ENCODE measurements at regions not wholly inside any gene's neighbourhood (a gene's known extent, or its start where the extent isn't known, plus 50 kb on each side); places are given as distances from the start of the nearest gene placed in this dataset.

DNA sequence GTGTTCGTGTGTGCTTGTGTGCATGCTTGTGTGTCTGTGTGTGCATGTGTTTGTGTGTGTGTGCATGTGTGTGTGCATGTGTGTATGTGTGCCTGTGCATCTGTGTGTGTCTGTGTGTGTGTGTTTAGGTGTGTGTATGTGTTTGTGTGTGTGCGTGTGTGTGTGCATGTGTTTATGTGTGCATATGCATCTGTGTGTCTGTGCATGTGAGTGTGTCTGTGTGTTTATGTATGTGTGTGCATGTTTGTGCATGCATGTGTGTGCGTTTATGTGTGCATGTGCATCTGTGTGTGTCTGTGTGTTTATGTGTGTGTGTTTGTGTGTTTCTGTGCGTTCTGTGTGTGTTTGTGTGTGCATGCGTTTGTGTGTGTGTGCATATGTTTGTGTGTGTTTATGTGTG is 106.6 kb upstream of the TNRC6C start:
- no peak for DNase-seq (ENCODE audit: low read depth in 3 of 3)

DNA sequence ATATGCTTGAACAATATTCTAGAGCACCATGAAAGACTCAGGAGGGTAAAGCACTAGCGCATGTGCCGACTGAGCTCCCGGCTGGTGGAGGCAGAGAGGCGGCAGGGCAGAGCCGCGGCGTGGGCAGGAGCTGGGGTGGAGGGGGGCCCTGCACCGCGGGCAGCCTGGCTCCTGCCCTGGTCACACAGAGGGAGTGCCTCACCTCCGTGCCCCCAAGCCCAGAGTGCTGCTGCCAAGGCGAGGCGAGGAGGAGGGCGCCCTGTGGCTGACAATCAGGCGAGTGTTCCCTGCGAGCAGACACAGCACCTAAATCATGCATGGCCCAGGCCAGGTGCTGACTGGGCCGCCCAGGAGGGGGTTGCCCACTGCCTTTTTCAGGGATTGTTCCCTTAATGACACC is 105.8 kb upstream of the TNRC6C start:
- DNase-seq (ENCODE audit: low read depth in 3 of 3), result no peak

DNA sequence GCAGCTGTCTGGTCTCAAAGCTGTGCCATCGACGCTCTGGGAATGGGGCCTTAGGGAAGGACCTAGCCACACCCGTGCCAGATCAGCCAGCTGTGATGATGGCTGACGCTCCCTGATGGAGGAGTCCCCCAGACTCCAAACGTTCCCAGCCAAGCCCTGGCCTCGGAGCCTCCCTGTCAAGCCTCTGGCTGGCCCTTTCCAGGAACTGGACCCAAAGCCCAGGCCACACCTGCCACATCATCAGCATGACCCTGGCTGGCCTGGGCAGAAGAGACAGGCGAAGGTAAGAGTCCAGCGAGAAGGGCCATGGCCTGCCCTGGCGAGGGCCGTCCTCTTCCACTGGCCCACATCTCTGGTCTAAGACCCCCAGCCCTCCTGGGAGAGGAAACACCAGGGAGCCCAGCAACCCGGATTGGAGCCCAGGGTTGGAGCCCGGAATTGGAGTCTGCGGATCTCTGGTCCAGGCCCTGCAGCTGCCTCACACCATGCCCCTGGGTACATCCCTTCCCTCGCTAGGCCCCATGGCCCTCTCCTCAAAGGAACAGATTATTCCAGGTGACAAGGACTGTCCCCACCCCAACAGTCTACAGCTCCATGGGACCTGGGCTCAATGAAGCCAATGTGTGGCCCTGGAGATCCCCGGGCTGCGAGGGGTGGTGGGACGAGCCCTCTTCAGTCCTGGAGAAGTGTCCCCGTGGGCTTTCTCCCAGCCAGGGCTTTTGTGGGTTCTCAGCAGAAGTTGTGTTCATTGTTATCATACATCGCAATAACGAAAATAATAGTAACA is 105.1 kb upstream of the TNRC6C start:
- DNase-seq (ENCODE audit: low read depth in 3 of 3), result no peak

DNA sequence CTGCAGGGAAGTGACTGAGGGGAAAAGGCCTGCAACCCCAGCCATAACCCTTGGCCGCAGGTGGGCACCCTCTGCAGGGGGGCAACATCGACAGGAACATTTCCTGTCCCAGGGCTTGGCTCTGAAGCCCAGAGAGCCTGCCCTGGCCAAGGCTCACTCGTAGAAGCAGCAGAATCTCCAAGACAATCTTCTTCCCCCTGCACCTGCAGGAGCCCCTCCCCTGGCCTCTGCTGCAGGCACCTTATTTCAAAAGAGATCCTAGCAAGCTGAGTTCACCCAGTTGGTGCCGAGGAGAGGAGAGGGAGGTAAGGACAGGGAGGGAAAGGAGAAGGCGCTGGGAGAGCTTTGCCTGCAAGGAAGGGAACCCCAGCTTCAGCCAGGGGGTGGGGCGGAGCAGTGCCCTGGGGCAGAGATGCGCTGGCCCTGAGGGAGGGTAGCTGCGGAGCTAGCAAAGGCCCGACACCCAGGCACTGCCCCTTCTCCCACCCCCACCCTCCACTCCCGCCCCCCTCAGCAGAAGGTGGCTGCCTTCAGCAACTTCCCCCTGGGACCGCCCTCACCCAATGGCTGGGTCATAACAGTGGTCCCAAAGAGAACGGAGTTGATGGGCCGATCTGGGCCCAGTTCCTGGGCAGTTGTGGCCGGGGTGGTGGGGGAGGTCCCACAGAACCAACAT is 104.3 kb upstream of the TNRC6C start:
- no peak for DNase-seq (ENCODE audit: low read depth in 3 of 3)

DNA sequence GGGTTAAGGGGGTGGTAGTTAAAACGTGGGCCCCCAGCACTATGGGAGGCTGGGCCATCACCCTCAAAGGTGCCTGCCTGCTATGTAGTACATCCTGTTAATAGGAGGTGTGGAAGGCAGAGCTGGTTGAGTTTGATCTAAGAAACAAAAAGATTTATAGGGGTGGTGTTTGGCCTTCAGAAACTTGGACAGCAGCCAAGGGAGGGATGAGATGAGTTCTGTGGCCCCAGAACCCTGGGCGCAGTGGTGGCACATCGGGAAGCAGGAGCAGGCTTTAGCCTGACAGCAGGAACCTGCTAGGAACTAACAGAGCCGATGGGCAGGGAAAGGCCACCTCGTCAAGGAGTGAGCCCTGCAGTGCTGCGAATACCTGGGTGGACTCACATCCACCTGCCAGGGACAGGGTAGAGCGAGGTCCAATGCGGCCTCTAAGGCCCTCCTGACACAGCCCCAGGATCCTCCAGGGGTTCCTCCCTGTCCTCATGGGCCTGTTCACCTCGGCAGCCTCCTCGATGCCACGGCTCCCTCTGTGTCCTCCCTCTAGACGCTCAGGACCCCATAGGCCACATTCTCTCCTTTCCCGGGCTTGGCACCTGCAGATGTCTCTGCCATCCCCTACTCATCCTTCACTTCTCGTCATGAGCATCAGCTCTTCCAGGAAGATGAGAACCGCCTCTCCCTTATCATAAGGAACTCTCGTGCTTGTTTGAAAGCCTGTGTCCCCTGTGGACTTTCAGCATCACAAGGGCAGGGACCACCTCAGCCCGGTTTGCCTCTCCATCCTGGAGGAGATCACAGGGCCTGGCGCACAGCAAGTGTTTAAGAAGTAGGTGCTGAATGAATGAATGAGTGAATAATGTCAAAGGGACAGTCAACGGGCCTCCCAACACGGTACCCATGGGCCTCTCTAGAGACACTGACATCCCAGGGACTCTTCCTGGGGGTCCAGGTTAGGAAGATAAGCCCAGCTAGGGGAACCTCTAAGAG is 103.5 kb upstream of the TNRC6C start:
- DNase-seq (ENCODE audit: low read depth in 3 of 3), result no peak

DNA sequence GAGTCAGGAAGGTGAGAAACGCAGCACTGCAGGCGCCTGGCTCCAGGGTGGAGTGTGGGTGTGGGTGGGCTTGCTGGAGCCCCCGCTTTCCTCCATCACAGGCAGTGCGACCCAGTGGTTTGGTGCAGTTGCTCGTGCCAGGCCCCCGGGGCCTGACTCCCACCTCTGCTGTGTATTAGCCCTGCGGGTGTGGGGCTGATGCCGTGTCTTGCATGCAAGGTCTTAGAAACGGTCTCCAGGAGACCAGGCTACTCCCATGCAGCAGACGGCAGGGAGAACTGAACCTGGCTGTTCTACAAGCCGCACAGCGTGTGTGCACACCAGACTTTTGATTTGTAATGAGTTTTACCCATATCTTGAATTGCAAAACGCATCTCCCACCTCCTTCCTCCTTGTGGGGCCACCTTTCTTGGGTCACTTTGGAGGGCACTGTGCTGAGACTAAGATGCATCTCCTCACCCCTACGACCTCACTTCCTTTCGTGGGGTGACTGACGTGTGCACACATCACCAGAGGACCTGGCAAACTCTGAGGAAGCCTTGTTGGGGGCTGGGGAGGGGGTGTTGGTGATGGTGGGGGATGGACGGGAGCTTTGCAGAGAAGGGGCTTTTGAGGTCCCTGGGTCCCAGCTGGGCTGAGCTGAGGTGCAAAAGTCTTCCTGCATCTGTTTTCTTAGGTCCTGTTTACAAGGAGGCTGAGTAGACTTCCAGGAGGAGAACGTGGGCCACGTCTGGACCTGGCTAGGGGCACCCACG is 101.8 kb upstream of the TNRC6C start:
- DNase-seq (ENCODE audit: low read depth in 3 of 3), result no peak

DNA sequence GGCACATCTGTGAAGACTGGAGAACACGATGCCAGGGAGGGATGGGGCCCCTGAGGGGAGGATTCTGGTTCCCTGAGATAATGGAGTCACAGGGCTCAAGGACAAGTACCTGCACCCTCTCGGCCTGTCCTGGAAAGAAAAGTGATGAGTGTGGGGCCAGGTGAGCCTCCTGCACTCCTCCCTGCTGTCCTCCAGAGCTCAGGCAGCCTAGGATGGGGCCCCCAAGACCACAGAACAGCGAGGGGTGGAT is 101.3 kb upstream of the TNRC6C start:
- no peak for DNase-seq (ENCODE audit: low read depth in 3 of 3)

DNA sequence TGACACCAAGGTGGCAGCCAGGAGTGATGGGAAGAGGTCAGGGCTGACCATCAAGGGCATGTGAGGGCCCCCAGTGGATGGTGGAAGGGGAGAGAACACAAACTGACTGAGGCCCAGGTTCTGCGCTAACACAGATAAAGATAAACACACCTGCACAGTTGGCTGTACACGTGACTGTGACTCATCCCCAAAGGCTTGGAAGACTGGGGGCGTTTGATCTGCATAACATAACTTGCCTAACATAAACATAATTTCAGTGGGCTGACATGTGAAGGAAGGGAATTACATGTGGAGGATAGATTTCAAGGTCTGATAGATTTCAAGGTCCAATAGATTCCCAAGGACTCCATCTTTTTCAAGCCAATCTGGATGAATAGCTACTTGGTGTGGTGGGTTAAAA is 100.9 kb upstream of the TNRC6C start:
- no peak for DNase-seq (ENCODE audit: low read depth in 3 of 3)

DNA sequence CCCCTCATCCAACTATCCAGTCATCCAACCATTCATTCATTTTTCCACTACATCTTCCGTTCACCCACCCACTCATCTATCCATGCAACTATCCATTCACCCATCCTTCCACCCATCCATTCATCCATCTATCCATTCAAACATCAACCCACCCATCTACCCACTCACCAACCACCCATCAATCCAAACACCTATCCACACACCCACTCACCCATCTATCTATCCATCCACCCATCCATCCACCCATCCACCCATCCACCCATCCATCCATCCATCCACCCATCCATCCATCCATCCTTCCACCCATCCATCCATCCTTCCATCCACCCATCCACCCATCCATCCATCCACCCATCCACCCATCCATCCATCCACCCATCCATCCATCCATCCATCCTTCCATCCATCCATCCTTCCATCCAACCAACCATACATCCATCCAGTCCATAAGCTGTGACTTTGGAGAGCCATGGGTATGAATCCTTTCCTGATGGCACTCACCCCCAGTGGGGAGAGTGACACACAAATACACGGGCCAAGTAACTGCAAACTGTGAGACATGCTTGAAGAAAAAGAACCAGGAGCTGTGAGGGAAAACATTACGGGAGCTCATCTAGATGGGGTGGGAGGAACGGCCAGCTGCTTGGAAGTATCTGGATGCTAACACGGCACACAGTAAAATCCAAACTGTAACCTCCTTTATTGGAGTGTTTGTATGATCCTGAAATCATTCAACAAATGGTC is 100.0 kb upstream of the TNRC6C start:
- no peak for DNase-seq (ENCODE audit: low read depth in 3 of 3)

DNA sequence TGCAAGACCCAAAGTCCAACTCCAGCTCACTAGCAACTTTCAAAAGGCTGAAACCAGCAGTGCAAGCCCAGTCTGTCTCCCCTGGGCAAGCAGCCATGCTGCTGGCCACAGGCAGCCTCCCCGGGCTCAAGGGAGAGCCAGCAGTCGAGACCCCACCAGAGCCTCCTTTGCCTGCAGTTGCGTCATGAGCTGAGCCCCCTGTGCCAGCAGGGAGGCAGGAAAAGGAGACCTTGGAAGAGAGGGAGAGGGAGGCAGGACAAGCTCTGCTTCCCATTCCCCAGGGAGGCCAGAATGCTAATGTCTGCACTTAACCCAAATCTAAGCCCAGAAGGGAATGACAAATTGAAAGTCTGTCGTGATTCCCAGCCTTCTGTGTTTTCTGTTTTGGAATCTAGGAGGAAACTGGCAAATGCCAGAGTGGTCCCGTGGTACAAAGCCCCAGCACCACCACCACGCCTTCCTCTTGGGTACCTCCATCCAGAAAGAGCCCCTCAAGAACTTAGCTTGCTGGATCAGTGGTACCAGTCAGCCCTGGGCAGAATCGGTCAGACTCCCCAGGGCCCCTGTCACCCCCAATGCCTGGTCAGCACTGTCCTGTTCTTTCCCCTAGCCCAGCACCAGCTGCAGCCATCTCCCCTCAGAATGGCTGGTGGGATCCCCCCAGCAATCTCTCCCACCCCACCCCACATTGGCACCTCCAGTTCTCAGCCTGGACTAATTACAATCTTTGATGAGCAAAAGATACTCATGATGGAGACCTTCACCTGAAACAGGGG is 99.3 kb upstream of the TNRC6C start:
- no peak for DNase-seq (ENCODE audit: low read depth in 3 of 3)

DNA sequence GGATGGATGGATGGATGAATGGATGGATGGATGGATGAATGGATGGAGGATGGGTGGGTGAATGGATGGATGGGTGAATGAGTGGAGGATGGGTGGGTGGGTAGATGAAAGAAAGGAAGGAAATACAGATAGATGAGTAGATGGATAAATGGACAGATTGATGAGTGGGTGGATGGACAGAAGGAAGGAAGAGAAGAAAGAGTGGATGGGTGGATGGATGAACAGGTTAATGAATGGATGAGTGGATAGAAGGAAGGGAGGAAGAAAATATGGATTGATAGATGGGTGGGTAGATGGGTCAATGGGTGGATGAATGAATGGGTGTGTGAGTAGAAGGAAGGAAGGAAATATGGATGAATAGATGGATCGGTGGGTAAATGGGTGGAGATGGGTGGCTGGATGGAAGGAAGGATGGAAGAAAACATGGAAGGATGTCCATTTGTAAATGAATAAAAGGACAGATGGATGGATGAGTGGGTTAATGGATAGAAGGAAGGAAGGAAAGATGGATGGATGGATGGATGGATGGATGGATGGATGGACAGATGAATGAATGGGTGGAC is 97.3 kb upstream of the TNRC6C start:
- DNase-seq (ENCODE audit: low read depth in 3 of 3), result no peak

DNA sequence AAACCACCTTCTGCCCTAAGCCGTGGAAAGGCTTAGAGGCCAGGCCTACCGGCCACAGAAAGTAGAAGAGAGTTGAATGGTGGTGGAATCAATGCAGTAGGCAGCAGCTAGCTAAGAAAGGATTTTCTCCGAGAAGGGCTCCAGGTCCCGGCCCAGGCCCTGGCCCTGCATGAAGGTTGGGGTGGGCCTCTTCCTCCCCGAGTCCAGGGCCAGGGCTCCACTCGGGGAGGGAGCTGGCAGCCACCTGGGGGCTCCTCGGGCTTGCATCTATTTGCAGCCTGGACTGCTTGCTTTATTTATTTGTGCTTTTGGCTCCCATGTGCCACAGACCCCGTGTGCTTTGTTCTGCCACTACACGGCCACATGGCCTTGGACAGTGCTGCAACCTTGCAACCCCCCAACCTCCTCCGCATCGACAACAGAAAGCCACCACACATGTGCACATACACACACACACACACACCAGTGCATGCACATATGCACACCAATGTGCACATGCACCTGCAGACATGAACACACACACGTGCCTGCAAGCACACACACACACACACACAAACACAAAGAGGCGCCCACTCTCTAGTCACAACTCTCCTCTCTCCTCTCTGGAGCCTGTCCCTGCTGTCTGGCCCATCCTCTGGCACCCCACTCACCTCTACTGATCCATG is 96.4 kb upstream of the TNRC6C start:
- no peak for DNase-seq (ENCODE audit: low read depth in 3 of 3)

DNA sequence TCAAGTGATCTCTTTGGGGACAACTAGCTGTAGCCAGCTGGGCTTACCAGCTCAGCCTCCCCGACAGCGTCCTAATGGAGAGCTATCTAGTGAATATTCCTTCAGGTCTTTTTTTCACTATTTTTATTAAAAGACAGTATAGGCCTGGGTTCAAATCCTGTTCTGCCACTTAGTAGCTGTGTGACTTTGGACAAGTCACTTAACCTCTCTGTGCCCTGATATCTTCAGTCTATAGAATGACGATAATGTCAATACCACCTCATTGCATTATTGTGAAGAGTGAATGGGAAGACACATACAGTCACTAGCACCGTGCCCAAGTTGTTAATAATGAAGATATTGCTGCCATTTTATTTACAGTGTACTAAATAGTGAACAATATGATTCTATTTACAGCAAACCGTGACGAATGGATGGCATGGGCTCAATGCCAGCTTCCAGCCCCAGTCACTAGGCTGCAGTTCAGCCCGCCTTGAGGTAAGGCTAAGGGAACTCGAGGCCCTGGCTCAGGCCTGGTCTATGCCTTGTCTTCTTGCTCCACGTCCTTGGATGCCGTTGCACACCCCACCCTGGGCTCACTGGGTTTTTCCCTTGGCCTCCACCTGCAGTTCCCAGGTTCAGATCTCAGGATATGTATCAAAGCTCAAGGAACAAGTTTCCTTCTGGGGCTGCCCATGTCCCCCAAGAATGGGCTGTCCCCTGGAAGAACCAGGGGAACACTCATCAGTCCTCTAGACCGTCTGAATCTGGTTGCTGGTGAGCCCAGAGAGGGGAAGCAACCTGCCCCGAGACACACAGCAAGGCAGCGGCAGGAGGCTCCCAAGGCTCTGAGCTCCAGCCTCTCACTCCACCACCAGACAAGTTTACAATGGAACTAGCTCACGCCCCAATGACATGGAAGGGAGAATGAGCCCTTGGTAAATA is 95.4 kb upstream of the TNRC6C start:
- DNase-seq (ENCODE audit: low read depth in 3 of 3), result no peak

DNA sequence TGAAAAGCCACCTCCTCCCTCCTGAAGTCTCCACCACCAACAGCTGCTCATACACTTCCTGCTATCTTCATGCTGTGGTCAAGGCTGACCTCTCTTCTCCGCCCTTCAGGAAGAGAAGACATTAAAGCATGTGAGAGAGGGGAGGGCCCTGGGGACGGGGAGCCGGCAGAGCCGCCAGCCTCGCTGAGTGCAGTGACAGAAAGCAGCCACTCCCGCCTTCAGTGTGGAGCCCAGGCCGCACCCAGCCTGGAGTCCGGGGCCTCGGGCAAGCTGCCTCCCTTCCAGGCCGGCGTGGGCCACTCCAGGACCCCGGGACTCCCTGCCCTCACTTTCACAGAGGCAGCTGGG is 94.7 kb upstream of the TNRC6C start:
- no peak for DNase-seq (ENCODE audit: low read depth in 3 of 3)

DNA sequence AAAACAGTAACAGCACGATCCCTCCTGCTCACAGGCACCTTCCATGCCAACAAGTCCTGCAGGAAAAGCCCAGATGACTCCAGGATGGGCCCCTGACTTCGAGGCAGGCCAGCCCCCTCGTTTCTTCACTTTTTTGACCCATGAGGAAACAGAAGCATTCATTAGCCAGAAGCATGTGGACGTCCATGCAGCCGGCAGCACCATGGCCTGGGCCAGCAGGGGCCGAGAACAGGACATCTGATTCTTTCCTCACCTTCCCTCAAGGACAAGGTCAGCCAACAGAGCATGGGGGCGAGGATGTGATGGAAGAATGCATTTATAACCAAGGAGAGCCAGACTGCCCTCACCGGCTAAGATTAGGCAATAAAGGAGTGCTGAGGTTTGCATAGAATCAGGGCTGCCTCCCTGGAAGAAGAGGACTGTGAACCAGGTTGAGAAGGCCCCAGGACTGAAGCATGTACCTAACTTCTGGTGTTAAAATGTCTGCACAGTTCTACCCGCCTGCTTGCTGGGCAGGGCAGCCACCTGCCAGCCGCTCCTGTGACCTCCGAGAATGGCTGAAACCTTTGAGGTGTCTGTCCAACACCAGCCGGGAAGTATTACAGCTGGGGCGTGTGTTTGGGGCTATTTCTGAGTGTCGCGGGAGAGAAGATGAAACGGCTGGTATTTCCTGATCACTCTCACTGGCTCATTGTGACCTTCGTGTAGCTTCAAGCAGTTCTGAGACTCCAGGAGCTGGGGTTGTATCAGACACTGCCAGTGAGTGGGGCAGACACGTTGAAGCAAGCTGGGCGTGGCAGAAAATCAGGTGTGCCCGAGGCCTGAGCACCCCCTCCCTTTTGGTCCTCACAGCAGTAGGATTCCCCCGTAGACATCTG is 94.0 kb upstream of the TNRC6C start:
- DNase-seq (ENCODE audit: low read depth in 3 of 3), result no peak

DNA sequence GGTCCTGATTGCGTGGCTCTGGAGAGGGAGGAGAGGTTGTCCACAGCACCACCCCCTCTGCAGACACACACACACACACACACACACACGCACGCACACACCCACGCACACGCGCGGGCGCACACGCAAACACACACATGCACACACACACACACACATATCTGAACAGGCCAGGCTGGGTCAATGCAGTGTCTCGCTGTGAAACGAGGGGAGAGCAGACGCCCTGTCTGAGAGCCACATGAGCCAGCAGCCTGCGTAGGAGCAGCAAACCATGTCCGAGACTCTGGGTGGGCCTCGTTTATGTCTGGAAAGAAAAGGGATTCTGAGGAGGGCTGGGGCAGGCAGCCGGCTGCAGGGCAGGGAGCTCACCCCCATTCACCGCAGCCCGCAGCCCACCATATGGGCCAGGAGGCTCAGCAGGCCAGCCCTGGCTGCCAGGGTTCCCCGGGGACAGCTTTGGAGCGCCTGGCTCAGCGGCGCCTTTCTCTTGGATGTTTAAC is 93.3 kb upstream of the TNRC6C start:
- DNase-seq (ENCODE audit: low read depth in 3 of 3), result no peak

DNA sequence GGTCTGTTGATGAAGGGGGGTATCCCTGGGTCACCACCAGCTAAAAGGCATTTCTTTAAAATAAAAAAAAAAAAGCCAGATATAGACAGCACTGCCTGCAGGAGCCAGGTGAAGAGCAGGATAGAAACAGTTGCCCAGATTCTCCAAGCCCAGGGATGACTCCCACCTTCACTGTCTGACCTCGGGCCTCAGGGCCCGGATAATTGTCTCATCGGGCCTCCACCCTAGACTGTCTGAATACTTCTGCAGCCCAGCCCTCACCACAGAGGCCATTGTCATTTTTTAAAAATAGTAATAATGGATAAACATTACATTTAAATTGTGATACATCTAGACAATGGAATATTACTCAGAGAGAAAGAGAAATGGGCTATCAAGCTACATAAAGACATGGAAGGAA is 92.8 kb upstream of the TNRC6C start:
- no peak for DNase-seq (ENCODE audit: low read depth in 3 of 3)

Data from stimulated activated CD4-positive, alpha-beta T cell treated with anti-CD3 and anti-CD28 coated beads, TNF-alpha, amount 100 ng/mL, for 48 hours (primary cell).